IMR-90 (cell line): ENCODE measurements at regions not wholly inside any gene's neighbourhood (a gene's known extent, or its start where the extent isn't known, plus 50 kb on each side); places are given as distances from the start of the nearest gene placed in this dataset.

ENCODE experiments used
- ATAC-seq: fragments of 200-7000 bp; cut with Tn5 transposase; 2 replicates; pipeline ENCODE4 v1.9.1; 2020; ENCODE audit warnings: low read depth, mild to moderate bottlenecking, moderate library complexity
- BruUV-seq: library from RNA; stranded (reverse); fragments of 400-500 nt; replicated peaks from 2 replicates; lab custom pipeline; 2021; lab: Mats Ljungman, UMichigan
- CTCF ChIA-PET: fragments of 300-600 bp; formaldehyde crosslinking; extraction: SDS; loops from one replicate; lab custom pipeline; 2021; ENCODE audit warnings: antibody characterized with exemption; lab: Yijun Ruan, JAX
- POLR2A ChIA-PET: fragments of 300-600 bp; sonication (Branson Sonifier 250); formaldehyde crosslinking; loops from one replicate; lab custom pipeline; 2022; ENCODE audit warnings: antibody characterized with exemption; ENCODE audit not compliant: unreplicated experiment; lab: Charles Lee
- DNase-seq: peaks from one replicate; pipeline ENCODE4 v3.0.0; 2013
- H2AFZ ChIP-seq: replicated peaks from 2 replicates; pipeline ENCODE3; 2013; ENCODE audit warnings: low read length, mild to moderate bottlenecking; ENCODE audit not compliant: poor library complexity
- H2AK5ac ChIP-seq: 2 replicates; pipeline ENCODE4 v1.6.1; 2013; ENCODE audit warnings: low read depth, low read length, inconsistent platforms
- H2AK9ac ChIP-seq: replicated peaks from 2 replicates; pipeline ENCODE3; 2013; ENCODE audit warnings: mild to moderate bottlenecking, low read depth, low read length, moderate library complexity; ENCODE audit not compliant: poor library complexity
- H2BK120ac ChIP-seq: 2 replicates; pipeline ENCODE4 v1.6.1; 2013; ENCODE audit warnings: low read depth, low read length, inconsistent platforms
- H2BK15ac ChIP-seq: 3 replicates; pipeline ENCODE4 v1.6.1; 2013; ENCODE audit warnings: low read depth, low read length, inconsistent platforms
- H2BK20ac ChIP-seq: 2 replicates; pipeline ENCODE4 v1.6.1; 2013; ENCODE audit warnings: low read depth, mild to moderate bottlenecking, inconsistent platforms, low read length, moderate library complexity
- H2BK5ac ChIP-seq: 2 replicates; pipeline ENCODE4 v1.6.1; 2013; ENCODE audit warnings: mild to moderate bottlenecking, low read depth, low read length, inconsistent platforms; ENCODE audit not compliant: poor library complexity, severe bottlenecking
- H3K14ac ChIP-seq: replicated peaks from 2 replicates; pipeline ENCODE4 v1.6.1; 2013; ENCODE audit warnings: low read depth, low read length, inconsistent platforms
- H3K18ac ChIP-seq: 2 replicates; pipeline ENCODE4 v1.6.1; 2013; ENCODE audit warnings: low read depth, low read length, control low read depth
- H3K23ac ChIP-seq: 2 replicates; pipeline ENCODE4 v1.6.1; 2013; ENCODE audit warnings: low read depth, low read length, inconsistent platforms
- H3K27ac ChIP-seq: 2 replicates; pipeline ENCODE4 v1.5.1; 2013; ENCODE audit warnings: mild to moderate bottlenecking, control low read depth, low read length; ENCODE audit not compliant: insufficient read depth
- H3K27me3 ChIP-seq: 2 replicates; pipeline ENCODE4 v1.6.1; 2013; ENCODE audit warnings: low read length; ENCODE audit not compliant: control insufficient read depth, insufficient read depth
- H3K36me3 ChIP-seq: 2 replicates; pipeline ENCODE4 v1.6.1; 2013; ENCODE audit warnings: low read length, mixed read lengths; ENCODE audit not compliant: control insufficient read depth, insufficient read depth
- H3K4ac ChIP-seq: 2 replicates; pipeline ENCODE4 v1.6.1; 2013; ENCODE audit warnings: low read depth, low read length, inconsistent platforms
- H3K4me1 ChIP-seq: 2 replicates; pipeline ENCODE4 v1.6.1; 2013; ENCODE audit warnings: low read length, mixed read lengths; ENCODE audit not compliant: control insufficient read depth, insufficient read depth
- H3K4me2 ChIP-seq: 2 replicates; pipeline ENCODE4 v1.6.1; 2013; ENCODE audit warnings: low read depth, mild to moderate bottlenecking, control low read depth, low read length, moderate library complexity
- H3K4me3 ChIP-seq: 2 replicates; pipeline ENCODE4 v1.5.1; 2013; ENCODE audit warnings: low read depth, mild to moderate bottlenecking, control low read depth, low read length, moderate library complexity; ENCODE audit not compliant: insufficient read depth
- H3K56ac ChIP-seq: 2 replicates; pipeline ENCODE4 v1.6.1; 2013; ENCODE audit warnings: low read length, inconsistent platforms; ENCODE audit not compliant: insufficient read depth; ENCODE audit errors: extremely low read depth
- H3K79me1 ChIP-seq, 2 experiments: 2 replicates each; pipeline ENCODE4 v1.6.1; 2013; ENCODE audit warnings: low read length in 2 of 2, inconsistent platforms in 1 of 2, low read depth in 1 of 2
- H3K9ac ChIP-seq: 2 replicates; pipeline ENCODE4 v1.6.1; 2013; ENCODE audit warnings: low read depth, low read length, control low read depth
- H3K9me1 ChIP-seq: 2 replicates; pipeline ENCODE4 v1.6.1; 2013; ENCODE audit warnings: low read length, inconsistent platforms; ENCODE audit not compliant: insufficient read depth
- H3K9me3 ChIP-seq: 2 replicates; pipeline ENCODE4 v1.6.1; 2013; ENCODE audit warnings: low read length; ENCODE audit not compliant: control insufficient read depth, insufficient read depth
- H4K20me1 ChIP-seq: 2 replicates; pipeline ENCODE4 v1.6.1; 2013; ENCODE audit warnings: low read length, inconsistent platforms; ENCODE audit not compliant: insufficient read depth
- H4K5ac ChIP-seq: 2 replicates; pipeline ENCODE4 v1.6.1; 2013; ENCODE audit warnings: mild to moderate bottlenecking, low read depth, low read length, control low read depth
- H4K8ac ChIP-seq, 2 experiments: 2 replicates each; pipeline ENCODE4 v1.6.1; 2013; ENCODE audit warnings: low read depth in 2 of 2, low read length in 2 of 2, control low read depth in 1 of 2, inconsistent platforms in 1 of 2
- H4K91ac ChIP-seq: 2 replicates; pipeline ENCODE4 v1.6.1; 2013; ENCODE audit warnings: low read depth, low read length, inconsistent platforms; ENCODE audit not compliant: insufficient read depth
- BHLHE40 ChIP-seq: fragments of 150-350 bp; IDR thresholded peaks from 2 replicates; pipeline ENCODE4 v1.6.1; 2016; ENCODE audit warnings: mild to moderate bottlenecking, low read depth, low read length
- CEBPB ChIP-seq: IDR thresholded peaks from 2 replicates; pipeline ENCODE4 v1.6.1; 2012; ENCODE audit warnings: low read depth, low read length, improper control_type of control experiment
- CHD1 ChIP-seq: IDR thresholded peaks from 2 replicates; pipeline ENCODE4 v1.6.1; 2012; ENCODE audit warnings: low read depth, low read length, improper control_type of control experiment
- CTCF ChIP-seq: conservative IDR thresholded peaks from 2 replicates; pipeline ENCODE4 v1.5.1; 2012; ENCODE audit warnings: mild to moderate bottlenecking, low read depth, low read length, improper control_type of control experiment
- ELK1 ChIP-seq: fragments of 150-350 bp; IDR thresholded peaks from 2 replicates; pipeline ENCODE4 v1.6.1; 2016; ENCODE audit warnings: low read depth, mild to moderate bottlenecking, low read length, moderate library complexity, borderline replicate concordance
- FOS ChIP-seq: fragments of 150-350 bp; IDR thresholded peaks from 2 replicates; pipeline ENCODE4 v1.6.1; 2016; ENCODE audit warnings: low read depth, low read length
- MAFK ChIP-seq: IDR thresholded peaks from 2 replicates; pipeline ENCODE4 v1.6.1; 2012; ENCODE audit warnings: low read depth, low read length, improper control_type of control experiment
- MAZ ChIP-seq: IDR thresholded peaks from 2 replicates; pipeline ENCODE4 v1.6.1; 2012; ENCODE audit warnings: low read depth, mild to moderate bottlenecking, low read length, improper control_type of control experiment, moderate library complexity, borderline replicate concordance
- MXI1 ChIP-seq: IDR thresholded peaks from 2 replicates; pipeline ENCODE4 v1.6.1; 2012; ENCODE audit warnings: low read depth, mild to moderate bottlenecking, low read length, moderate library complexity, borderline replicate concordance
- NFE2L2 ChIP-seq: fragments of 150-350 bp; IDR thresholded peaks from 2 replicates; pipeline ENCODE4 v1.6.1; 2016; ENCODE audit warnings: low read depth, mild to moderate bottlenecking, low read length
- POLR2A ChIP-seq: IDR thresholded peaks from 2 replicates; pipeline ENCODE4 v1.6.1; 2012; ENCODE audit warnings: mild to moderate bottlenecking, low read depth, low read length
- RAD21 ChIP-seq: IDR thresholded peaks from 2 replicates; pipeline ENCODE4 v1.6.1; 2012; ENCODE audit warnings: low read length, improper control_type of control experiment
- RCOR1 ChIP-seq: IDR thresholded peaks from 2 replicates; pipeline ENCODE4 v1.6.1; 2012; ENCODE audit warnings: mild to moderate bottlenecking, low read length, improper control_type of control experiment; ENCODE audit not compliant: insufficient replicate concordance
- RFX5 ChIP-seq: IDR thresholded peaks from 2 replicates; pipeline ENCODE4 v1.8.0; 2012; ENCODE audit warnings: low read depth, mild to moderate bottlenecking, low read length, moderate library complexity
- SMC3 ChIP-seq: fragments of 150-350 bp; IDR thresholded peaks from 2 replicates; pipeline ENCODE4 v1.6.1; 2016; ENCODE audit warnings: low read depth, mild to moderate bottlenecking, antibody characterized with exemption, low read length, moderate library complexity
- USF2 ChIP-seq: fragments of 150-350 bp; IDR thresholded peaks from 2 replicates; pipeline ENCODE4 v1.6.1; 2017; ENCODE audit warnings: mild to moderate bottlenecking, antibody characterized with exemption, low read length, low read depth
- WGBS, 2 experiments: methylation state at CpG; one replicate each; pipeline versions ENCODE4 v1.1.5 to v1.1.7; 2013; ENCODE audit warnings: missing lambda C conversion rate in 2 of 2; ENCODE audit not compliant: insufficient read length in 1 of 2; ENCODE audit errors: extremely low coverage in 2 of 2; 5-methylcytosine and 5-hydroxymethylcytosine counted together
- dilution Hi-C: fragments of 300-500 bp; cut with HindIII; formaldehyde crosslinking; loops from one replicate; pipeline ENCODE4 v1.14.3; 2018; ENCODE audit warnings: low sequenced_read_pairs; ENCODE audit not compliant: unreplicated experiment
- in situ Hi-C: fragments of 300-500 bp; cut with MboI; formaldehyde crosslinking; loops from 3 replicates; pipeline ENCODE4 v1.14.3; 2019; ENCODE audit warnings: low sequenced_read_pairs, inconsistent platforms, mixed read lengths
- intact Hi-C: fragments of 100-400 bp; cut with micrococcal nuclease; formaldehyde crosslinking; loops from 2 replicates; pipeline ENCODE4 v1.10.0; 2022

- no peak overlapping the region for H4K8ac ChIP-seq
- H3K79me1 ChIP-seq = no peaks in the 10 kb centered on the region
- no peak overlapping the region for H2BK5ac ChIP-seq
- H3K4me2 ChIP-seq = no peak overlapping the region
- intact Hi-C loops = no loop called here
- no peak overlapping the region for H2BK20ac ChIP-seq
- H2AFZ ChIP-seq = no peak overlapping the region
- H3K4me3 ChIP-seq = no peak overlapping the region
- peaks cover 7% of the 10 kb centered on the region; the same call in 1 of the 2 replicates for H3K9me3 ChIP-seq
- H3K9ac ChIP-seq = no peak overlapping the region
- dilution Hi-C loops = no loop called here
- no peak overlapping the region for H2BK120ac ChIP-seq
- no peaks in the 10 kb centered on the region for H3K9me1 ChIP-seq
- no peak for TF ChIP-seq BHLHE40
- no peak for TF ChIP-seq RAD21
- no peak for TF ChIP-seq MXI1
- TF ChIP-seq POLR2A = no peak
- TF ChIP-seq MAFK = no peak
- TF ChIP-seq FOS = no peak
- TF ChIP-seq MAZ = no peak
- TF ChIP-seq CEBPB = no peak
- no peak for TF ChIP-seq ELK1
- no peak for TF ChIP-seq RCOR1
- no peak for TF ChIP-seq SMC3
- TF ChIP-seq CTCF = no peak
- TF ChIP-seq CHD1 = no peak
- TF ChIP-seq NFE2L2 = no peak
- TF ChIP-seq USF2 = no peak
- TF ChIP-seq RFX5 = no peak
- no peaks in the 10 kb centered on the region for H3K27me3 ChIP-seq
- 60% methylated on average over 1 of the region's 7 CpGs; no CpG with 5 or more reads in 1 of the 2 experiments for WGBS, 2 experiments
- in situ Hi-C loops = no loop called here
- H4K91ac ChIP-seq = no peak overlapping the region
- H3K4me1 ChIP-seq = no peaks in the 10 kb centered on the region
- H3K14ac ChIP-seq = no peak overlapping the region
- no peaks in the 10 kb centered on the region for H4K20me1 ChIP-seq
- ATAC-seq = no peak
- H2AK9ac ChIP-seq = no peak overlapping the region
- no peak overlapping the region for H3K23ac ChIP-seq
- H3K36me3 ChIP-seq = no peaks in the 10 kb centered on the region
- DNase-seq = no peak
- no peak overlapping the region for H3K4ac ChIP-seq
- no peak overlapping the region for H3K18ac ChIP-seq
- no peak overlapping the region for H4K5ac ChIP-seq
- no peak overlapping the region for H2AK5ac ChIP-seq
- no peak overlapping the region for H3K27ac ChIP-seq
- no TSS peak for BruUV-seq
- ChIA-PET POLR2A (no interaction called here), CTCF (no interaction called here)
- no peak overlapping the region for H3K56ac ChIP-seq
- no peak overlapping the region for H2BK15ac ChIP-seq
Observed at GRCh38 chr10:129163531-129163930, 303.5 kb upstream of the MGMT start.
